GM23338 (cell line): ENCODE measurements at regions not wholly inside any gene's neighbourhood (a gene's known extent, or its start where the extent isn't known, plus 50 kb on each side); places are given as distances from the start of the nearest gene placed in this dataset.

ENCODE experiments used
- ATAC-seq: fragments of 200-7000 bp; cut with Tn5 transposase; 3 replicates; pipeline ENCODE4 v1.9.1; 2020
- DNase-seq: peaks from one replicate; pipeline ENCODE4 v3.0.0-alpha.2; 2015; ENCODE audit warnings: low spot score
- H2AFZ ChIP-seq: fragments of 200-600 bp; sonication (generic); 2 replicates; pipeline ENCODE4 v1.8.0; 2016; ENCODE audit warnings: antibody characterized with exemption, mild to moderate bottlenecking, moderate library complexity
- H3F3A ChIP-seq: fragments of 200-600 bp; sonication (generic); replicated peaks from 2 replicates; pipeline ENCODE4 v1.8.0; 2017; ENCODE audit warnings: antibody characterized with exemption, mixed run types, low read depth
- H3K27ac ChIP-seq: fragments of 200-600 bp; sonication (generic); 2 replicates; pipeline ENCODE4 v1.6.1; 2016; ENCODE audit warnings: low read depth
- H3K27me3 ChIP-seq: fragments of 200-600 bp; sonication (generic); 2 replicates; pipeline ENCODE4 v1.8.0; 2016; ENCODE audit warnings: mild to moderate bottlenecking, mixed run types, moderate library complexity; ENCODE audit not compliant: insufficient read depth
- H3K36me3 ChIP-seq: fragments of 200-600 bp; sonication (generic); 2 replicates; pipeline ENCODE4 v1.8.0; 2016; ENCODE audit warnings: mild to moderate bottlenecking; ENCODE audit not compliant: insufficient read depth
- H3K4me1 ChIP-seq: fragments of 200-600 bp; sonication (generic); 2 replicates; pipeline ENCODE4 v1.8.0; 2016; ENCODE audit warnings: mild to moderate bottlenecking, moderate library complexity; ENCODE audit not compliant: insufficient read depth
- H3K4me2 ChIP-seq: fragments of 200-600 bp; sonication (generic); 2 replicates; pipeline ENCODE4 v1.7.1; 2017; ENCODE audit warnings: mixed run types
- H3K4me3 ChIP-seq: fragments of 200-600 bp; sonication (generic); 2 replicates; pipeline ENCODE4 v1.6.1; 2016; ENCODE audit warnings: mixed run types
- H3K79me2 ChIP-seq: fragments of 200-600 bp; sonication (generic); replicated peaks from 2 replicates; pipeline ENCODE4 v1.8.0; 2017; ENCODE audit warnings: mild to moderate bottlenecking; ENCODE audit not compliant: insufficient read depth
- H3K9me2 ChIP-seq: fragments of 200-600 bp; sonication (generic); 2 replicates; pipeline ENCODE4 v1.8.0; 2017; ENCODE audit not compliant: insufficient read depth
- H4K20me1 ChIP-seq: fragments of 200-600 bp; sonication (generic); replicated peaks from 2 replicates; pipeline ENCODE4 v1.8.0; 2017; ENCODE audit warnings: mild to moderate bottlenecking; ENCODE audit not compliant: insufficient read depth
- H3K27ac Mint-ChIP-seq: 2 replicates; pipeline ENCODE4 v1.8.0; 2020; ENCODE audit warnings: inconsistent platforms, mild to moderate bottlenecking, moderate library complexity, mixed read lengths
- H3K27me3 Mint-ChIP-seq: 3 replicates; pipeline ENCODE4 v1.8.0; 2022; ENCODE audit warnings: low read depth, mild to moderate bottlenecking, moderate library complexity, mixed read lengths, inconsistent platforms; ENCODE audit not compliant: insufficient read depth, poor library complexity
- H3K36me3 Mint-ChIP-seq: 3 replicates; pipeline ENCODE4 v1.8.0; 2021; ENCODE audit warnings: low read depth, mild to moderate bottlenecking, inconsistent platforms, moderate library complexity, mixed read lengths
- H3K4me1 Mint-ChIP-seq: 3 replicates; pipeline ENCODE4 v1.8.0; 2020; ENCODE audit warnings: mild to moderate bottlenecking, inconsistent platforms, mixed read lengths
- H3K4me3 Mint-ChIP-seq: 3 replicates; pipeline ENCODE4 v1.8.0; 2021; ENCODE audit warnings: moderate library complexity, mild to moderate bottlenecking, inconsistent platforms, mixed read lengths
- H3K9me3 Mint-ChIP-seq: 3 replicates; pipeline ENCODE4 v1.8.0; 2020; ENCODE audit warnings: moderate library complexity, mild to moderate bottlenecking, inconsistent platforms, mixed read lengths
- CREB1 ChIP-seq: fragments of 250-450 bp; sonication (Bioruptor Pico); IDR thresholded peaks from 2 replicates; pipeline ENCODE4 v1.5.0; 2020; ENCODE audit warnings: low read depth, mild to moderate bottlenecking, moderate library complexity
- ETS1 ChIP-seq: IDR thresholded peaks from 2 replicates; pipeline ENCODE4 v1.6.1; 2016; ENCODE audit warnings: antibody characterized with exemption
- EZH2 ChIP-seq: fragments of 200-600 bp; sonication (generic); IDR thresholded peaks from one replicate; pipeline ENCODE4 v1.8.0; 2017; ENCODE audit warnings: antibody characterized with exemption, mild to moderate bottlenecking, low read depth; ENCODE audit not compliant: unreplicated experiment
- EZH2phosphoT487 ChIP-seq: fragments of 200-600 bp; sonication (generic); IDR thresholded peaks from one replicate; pipeline ENCODE4 v1.8.1; 2018; ENCODE audit warnings: antibody characterized with exemption; ENCODE audit not compliant: unreplicated experiment
- JUNB ChIP-seq: IDR thresholded peaks from one replicate; pipeline ENCODE4 v1.6.1; 2016; ENCODE audit warnings: antibody characterized with exemption; ENCODE audit not compliant: unreplicated experiment
- NANOG ChIP-seq: IDR thresholded peaks from 2 replicates; pipeline ENCODE4 v1.6.1; 2016; ENCODE audit warnings: antibody characterized with exemption, borderline replicate concordance
- POLR2AphosphoS5 ChIP-seq: IDR thresholded peaks from 2 replicates; pipeline ENCODE4 v1.6.1; 2016; ENCODE audit warnings: antibody characterized with exemption, low read depth
- REST ChIP-seq: IDR thresholded peaks from one replicate; pipeline ENCODE4 v1.6.1; 2018; ENCODE audit warnings: antibody characterized with exemption; ENCODE audit not compliant: unreplicated experiment
- STAT1 ChIP-seq: IDR thresholded peaks from one replicate; pipeline ENCODE4 v1.6.1; 2016; ENCODE audit warnings: antibody characterized with exemption; ENCODE audit not compliant: unreplicated experiment
- ZNF331 ChIP-seq: fragments of 250-450 bp; sonication (Bioruptor Pico); IDR thresholded peaks from 2 replicates; pipeline ENCODE4 v1.5.0; 2020; ENCODE audit warnings: low read depth, mild to moderate bottlenecking, moderate library complexity

- TF ChIP-seq EZH2: no peak
- no peak for TF ChIP-seq CREB1 (CRISPR knock-in tag)
- no peak for TF ChIP-seq REST
- no peak for TF ChIP-seq ETS1
- TF ChIP-seq JUNB: no peak
- TF ChIP-seq NANOG: no peak
- TF ChIP-seq STAT1: no peak
- TF ChIP-seq POLR2AphosphoS5: no peak
- no peak for TF ChIP-seq ZNF331
Measured at GRCh38 chr4:143281507-143282190, 55.0 kb upstream of the GAB1 start (continued).

GRCh38 chr4:143282211-143282707, 54.4 kb upstream of the GAB1 start:
- peaks cover 1% of the 10 kb centered on the region for H3K27me3 Mint-ChIP-seq
- Histone ChIP-seq H3K4me3 (no peak overlapping the region), H3K27ac (no peak overlapping the region), H3K4me1 (peaks cover 12% of the 10 kb centered on the region; the same call in 1 of the 2 replicates), H3K36me3 (no peaks in the 10 kb centered on the region), H3K79me2 (no peaks in the 10 kb centered on the region), H2AFZ (peak overlapping the region; percentile 6; the same call in 1 of the 2 replicates), H3K9me2 (0 out of 2 replicates have a peak, but pooled peaks cover 4% of the 10 kb centered on the region), H3K4me2 (no peak overlapping the region), H3F3A (no peaks in the 10 kb centered on the region), H4K20me1 (no peaks in the 10 kb centered on the region), H3K27me3 (no peaks in the 10 kb centered on the region)
- peaks cover 3% of the 10 kb centered on the region; the same call in 1 of the 3 replicates for H3K9me3 Mint-ChIP-seq
- H3K36me3 Mint-ChIP-seq: no peaks in the 10 kb centered on the region
- H3K4me3 Mint-ChIP-seq: no peak overlapping the region
- DNase-seq (no peak), ATAC-seq (no peak)
- H3K4me1 Mint-ChIP-seq: peaks cover 17% of the 10 kb centered on the region
- no peak overlapping the region for H3K27ac Mint-ChIP-seq
- TF ChIP-seq EZH2phosphoT487: no peak
- TF ChIP-seq EZH2: no peak
- TF ChIP-seq JUNB: no peak
- TF ChIP-seq NANOG: no peak
- no peak for TF ChIP-seq REST
- no peak for TF ChIP-seq ETS1
- TF ChIP-seq STAT1: no peak
